IMR-90 (cell line): ENCODE measurements at regions not wholly inside any gene's neighbourhood (a gene's known extent, or its start where the extent isn't known, plus 50 kb on each side); places are given as distances from the start of the nearest gene placed in this dataset.

Experiments
- ATAC-seq: fragments of 200-7000 bp; cut with Tn5 transposase; 2 replicates; pipeline ENCODE4 v1.9.1; 2020; ENCODE audit warnings: low read depth, mild to moderate bottlenecking, moderate library complexity
- BruUV-seq: library from RNA; stranded (reverse); fragments of 400-500 nt; replicated peaks from 2 replicates; lab custom pipeline; 2021; lab: Mats Ljungman, UMichigan
- CTCF ChIA-PET: fragments of 300-600 bp; formaldehyde crosslinking; extraction: SDS; loops from one replicate; lab custom pipeline; 2021; ENCODE audit warnings: antibody characterized with exemption; lab: Yijun Ruan, JAX
- POLR2A ChIA-PET: fragments of 300-600 bp; sonication (Branson Sonifier 250); formaldehyde crosslinking; loops from one replicate; lab custom pipeline; 2022; ENCODE audit warnings: antibody characterized with exemption; ENCODE audit not compliant: unreplicated experiment; lab: Charles Lee
- DNase-seq: peaks from one replicate; pipeline ENCODE4 v3.0.0; 2013
- H2AFZ ChIP-seq: replicated peaks from 2 replicates; pipeline ENCODE3; 2013; ENCODE audit warnings: low read length, mild to moderate bottlenecking; ENCODE audit not compliant: poor library complexity
- H2AK5ac ChIP-seq: 2 replicates; pipeline ENCODE4 v1.6.1; 2013; ENCODE audit warnings: low read depth, low read length, inconsistent platforms
- H2AK9ac ChIP-seq: replicated peaks from 2 replicates; pipeline ENCODE3; 2013; ENCODE audit warnings: mild to moderate bottlenecking, low read depth, low read length, moderate library complexity; ENCODE audit not compliant: poor library complexity
- H2BK120ac ChIP-seq: 2 replicates; pipeline ENCODE4 v1.6.1; 2013; ENCODE audit warnings: low read depth, low read length, inconsistent platforms
- H2BK15ac ChIP-seq: 3 replicates; pipeline ENCODE4 v1.6.1; 2013; ENCODE audit warnings: low read depth, low read length, inconsistent platforms
- H2BK20ac ChIP-seq: 2 replicates; pipeline ENCODE4 v1.6.1; 2013; ENCODE audit warnings: low read depth, mild to moderate bottlenecking, inconsistent platforms, low read length, moderate library complexity
- H2BK5ac ChIP-seq: 2 replicates; pipeline ENCODE4 v1.6.1; 2013; ENCODE audit warnings: mild to moderate bottlenecking, low read depth, low read length, inconsistent platforms; ENCODE audit not compliant: poor library complexity, severe bottlenecking
- H3K14ac ChIP-seq: replicated peaks from 2 replicates; pipeline ENCODE4 v1.6.1; 2013; ENCODE audit warnings: low read depth, low read length, inconsistent platforms
- H3K18ac ChIP-seq: 2 replicates; pipeline ENCODE4 v1.6.1; 2013; ENCODE audit warnings: low read depth, low read length, control low read depth
- H3K23ac ChIP-seq: 2 replicates; pipeline ENCODE4 v1.6.1; 2013; ENCODE audit warnings: low read depth, low read length, inconsistent platforms
- H3K27ac ChIP-seq: 2 replicates; pipeline ENCODE4 v1.5.1; 2013; ENCODE audit warnings: mild to moderate bottlenecking, control low read depth, low read length; ENCODE audit not compliant: insufficient read depth
- H3K27me3 ChIP-seq: 2 replicates; pipeline ENCODE4 v1.6.1; 2013; ENCODE audit warnings: low read length; ENCODE audit not compliant: control insufficient read depth, insufficient read depth
- H3K36me3 ChIP-seq: 2 replicates; pipeline ENCODE4 v1.6.1; 2013; ENCODE audit warnings: low read length, mixed read lengths; ENCODE audit not compliant: control insufficient read depth, insufficient read depth
- H3K4ac ChIP-seq: 2 replicates; pipeline ENCODE4 v1.6.1; 2013; ENCODE audit warnings: low read depth, low read length, inconsistent platforms
- H3K4me1 ChIP-seq: 2 replicates; pipeline ENCODE4 v1.6.1; 2013; ENCODE audit warnings: low read length, mixed read lengths; ENCODE audit not compliant: control insufficient read depth, insufficient read depth
- H3K4me2 ChIP-seq: 2 replicates; pipeline ENCODE4 v1.6.1; 2013; ENCODE audit warnings: low read depth, mild to moderate bottlenecking, control low read depth, low read length, moderate library complexity
- H3K4me3 ChIP-seq: 2 replicates; pipeline ENCODE4 v1.5.1; 2013; ENCODE audit warnings: low read depth, mild to moderate bottlenecking, control low read depth, low read length, moderate library complexity; ENCODE audit not compliant: insufficient read depth
- H3K56ac ChIP-seq: 2 replicates; pipeline ENCODE4 v1.6.1; 2013; ENCODE audit warnings: low read length, inconsistent platforms; ENCODE audit not compliant: insufficient read depth; ENCODE audit errors: extremely low read depth
- H3K79me1 ChIP-seq, 2 experiments: 2 replicates each; pipeline ENCODE4 v1.6.1; 2013; ENCODE audit warnings: low read length in 2 of 2, inconsistent platforms in 1 of 2, low read depth in 1 of 2
- H3K9ac ChIP-seq: 2 replicates; pipeline ENCODE4 v1.6.1; 2013; ENCODE audit warnings: low read depth, low read length, control low read depth
- H3K9me1 ChIP-seq: 2 replicates; pipeline ENCODE4 v1.6.1; 2013; ENCODE audit warnings: low read length, inconsistent platforms; ENCODE audit not compliant: insufficient read depth
- H3K9me3 ChIP-seq: 2 replicates; pipeline ENCODE4 v1.6.1; 2013; ENCODE audit warnings: low read length; ENCODE audit not compliant: control insufficient read depth, insufficient read depth
- H4K20me1 ChIP-seq: 2 replicates; pipeline ENCODE4 v1.6.1; 2013; ENCODE audit warnings: low read length, inconsistent platforms; ENCODE audit not compliant: insufficient read depth
- H4K5ac ChIP-seq: 2 replicates; pipeline ENCODE4 v1.6.1; 2013; ENCODE audit warnings: mild to moderate bottlenecking, low read depth, low read length, control low read depth
- H4K8ac ChIP-seq, 2 experiments: 2 replicates each; pipeline ENCODE4 v1.6.1; 2013; ENCODE audit warnings: low read depth in 2 of 2, low read length in 2 of 2, control low read depth in 1 of 2, inconsistent platforms in 1 of 2
- H4K91ac ChIP-seq: 2 replicates; pipeline ENCODE4 v1.6.1; 2013; ENCODE audit warnings: low read depth, low read length, inconsistent platforms; ENCODE audit not compliant: insufficient read depth
- BHLHE40 ChIP-seq: fragments of 150-350 bp; IDR thresholded peaks from 2 replicates; pipeline ENCODE4 v1.6.1; 2016; ENCODE audit warnings: mild to moderate bottlenecking, low read depth, low read length
- CEBPB ChIP-seq: IDR thresholded peaks from 2 replicates; pipeline ENCODE4 v1.6.1; 2012; ENCODE audit warnings: low read depth, low read length, improper control_type of control experiment
- CHD1 ChIP-seq: IDR thresholded peaks from 2 replicates; pipeline ENCODE4 v1.6.1; 2012; ENCODE audit warnings: low read depth, low read length, improper control_type of control experiment
- FOS ChIP-seq: fragments of 150-350 bp; IDR thresholded peaks from 2 replicates; pipeline ENCODE4 v1.6.1; 2016; ENCODE audit warnings: low read depth, low read length
- MAFK ChIP-seq: IDR thresholded peaks from 2 replicates; pipeline ENCODE4 v1.6.1; 2012; ENCODE audit warnings: low read depth, low read length, improper control_type of control experiment
- MAZ ChIP-seq: IDR thresholded peaks from 2 replicates; pipeline ENCODE4 v1.6.1; 2012; ENCODE audit warnings: low read depth, mild to moderate bottlenecking, low read length, improper control_type of control experiment, moderate library complexity, borderline replicate concordance
- MXI1 ChIP-seq: IDR thresholded peaks from 2 replicates; pipeline ENCODE4 v1.6.1; 2012; ENCODE audit warnings: low read depth, mild to moderate bottlenecking, low read length, moderate library complexity, borderline replicate concordance
- NFE2L2 ChIP-seq: fragments of 150-350 bp; IDR thresholded peaks from 2 replicates; pipeline ENCODE4 v1.6.1; 2016; ENCODE audit warnings: low read depth, mild to moderate bottlenecking, low read length
- POLR2A ChIP-seq: IDR thresholded peaks from 2 replicates; pipeline ENCODE4 v1.6.1; 2012; ENCODE audit warnings: mild to moderate bottlenecking, low read depth, low read length
- RAD21 ChIP-seq: IDR thresholded peaks from 2 replicates; pipeline ENCODE4 v1.6.1; 2012; ENCODE audit warnings: low read length, improper control_type of control experiment
- RCOR1 ChIP-seq: IDR thresholded peaks from 2 replicates; pipeline ENCODE4 v1.6.1; 2012; ENCODE audit warnings: mild to moderate bottlenecking, low read length, improper control_type of control experiment; ENCODE audit not compliant: insufficient replicate concordance
- RFX5 ChIP-seq: IDR thresholded peaks from 2 replicates; pipeline ENCODE4 v1.8.0; 2012; ENCODE audit warnings: low read depth, mild to moderate bottlenecking, low read length, moderate library complexity
- SMC3 ChIP-seq: fragments of 150-350 bp; IDR thresholded peaks from 2 replicates; pipeline ENCODE4 v1.6.1; 2016; ENCODE audit warnings: low read depth, mild to moderate bottlenecking, antibody characterized with exemption, low read length, moderate library complexity
- WGBS, 2 experiments: methylation state at CpG; one replicate each; pipeline versions ENCODE4 v1.1.5 to v1.1.7; 2013; ENCODE audit warnings: missing lambda C conversion rate in 2 of 2; ENCODE audit not compliant: insufficient read length in 1 of 2; ENCODE audit errors: extremely low coverage in 2 of 2; 5-methylcytosine and 5-hydroxymethylcytosine counted together
- dilution Hi-C: fragments of 300-500 bp; cut with HindIII; formaldehyde crosslinking; loops from one replicate; pipeline ENCODE4 v1.14.3; 2018; ENCODE audit warnings: low sequenced_read_pairs; ENCODE audit not compliant: unreplicated experiment
- in situ Hi-C: fragments of 300-500 bp; cut with MboI; formaldehyde crosslinking; loops from 3 replicates; pipeline ENCODE4 v1.14.3; 2019; ENCODE audit warnings: low sequenced_read_pairs, inconsistent platforms, mixed read lengths
- intact Hi-C: fragments of 100-400 bp; cut with micrococcal nuclease; formaldehyde crosslinking; loops from 2 replicates; pipeline ENCODE4 v1.10.0; 2022
- TF ChIP-seq, protein P1 (sequence below): fragments of 150-350 bp; IDR thresholded peaks from 2 replicates; pipeline ENCODE4 v1.6.1; 2017; ENCODE audit warnings: mild to moderate bottlenecking, antibody characterized with exemption, low read length, low read depth
- TF ChIP-seq, protein P2 (sequence below): conservative IDR thresholded peaks from 2 replicates; pipeline ENCODE4 v1.5.1; 2012; ENCODE audit warnings: mild to moderate bottlenecking, low read depth, low read length, improper control_type of control experiment
- TF ChIP-seq, protein P3 (sequence below): fragments of 150-350 bp; IDR thresholded peaks from 2 replicates; pipeline ENCODE4 v1.6.1; 2016; ENCODE audit warnings: low read depth, mild to moderate bottlenecking, low read length, moderate library complexity, borderline replicate concordance

DNA sequence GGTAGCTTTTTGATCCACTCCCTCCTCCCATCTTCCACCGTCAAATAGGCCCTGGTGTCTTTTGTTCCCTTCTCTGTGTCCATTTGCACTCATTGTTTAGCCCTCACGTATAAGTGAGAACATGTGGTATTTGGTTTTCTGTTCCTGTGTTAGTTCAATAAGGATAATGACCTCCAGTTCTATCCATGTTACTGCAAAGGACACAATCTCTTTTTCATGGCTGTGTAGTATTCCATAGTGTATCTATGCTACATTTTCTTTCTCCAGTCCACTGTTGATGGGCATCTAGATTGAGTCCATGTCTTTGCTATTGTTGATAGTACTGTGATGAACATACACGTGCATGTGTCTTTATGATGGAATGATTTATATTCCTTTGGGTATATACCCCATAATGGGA lies 136.0 kb upstream of the USP29 start:
- no peak overlapping the region for H3K18ac ChIP-seq
- intact Hi-C loops (no loop called here), dilution Hi-C loops (no loop called here), in situ Hi-C loops (no loop called here)
- H3K9me1 ChIP-seq, result no peaks in the 10 kb centered on the region
- H2BK15ac ChIP-seq, result no peak overlapping the region
- no peak overlapping the region for H2AFZ ChIP-seq
- H3K9ac ChIP-seq, result no peak overlapping the region
- no peak overlapping the region for H3K23ac ChIP-seq
- no CpG with 5 or more reads among the region's 3 CpGs for WGBS, 2 experiments
- no peaks in the 10 kb centered on the region for H3K36me3 ChIP-seq
- H4K8ac ChIP-seq, result no peak overlapping the region
- no peaks in the 10 kb centered on the region for H3K79me1 ChIP-seq
- H2AK5ac ChIP-seq, result no peak overlapping the region
- H3K4me2 ChIP-seq, result no peak overlapping the region
- no peak overlapping the region for H3K4ac ChIP-seq
- H4K5ac ChIP-seq, result no peak overlapping the region
- no peak overlapping the region for H2BK5ac ChIP-seq
- no peaks in the 10 kb centered on the region for H3K27me3 ChIP-seq
- ChIA-PET CTCF (no interaction called here), POLR2A (no interaction called here)
- peaks cover 55% of the 10 kb centered on the region for H3K9me3 ChIP-seq
- no peak overlapping the region for H2AK9ac ChIP-seq
- TF ChIP-seq, protein P1, sequence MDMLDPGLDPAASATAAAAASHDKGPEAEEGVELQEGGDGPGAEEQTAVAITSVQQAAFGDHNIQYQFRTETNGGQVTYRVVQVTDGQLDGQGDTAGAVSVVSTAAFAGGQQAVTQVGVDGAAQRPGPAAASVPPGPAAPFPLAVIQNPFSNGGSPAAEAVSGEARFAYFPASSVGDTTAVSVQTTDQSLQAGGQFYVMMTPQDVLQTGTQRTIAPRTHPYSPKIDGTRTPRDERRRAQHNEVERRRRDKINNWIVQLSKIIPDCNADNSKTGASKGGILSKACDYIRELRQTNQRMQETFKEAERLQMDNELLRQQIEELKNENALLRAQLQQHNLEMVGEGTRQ, result no peak
- TF ChIP-seq MAFK (no peak), MAZ (no peak), POLR2A (no peak), RFX5 (no peak), SMC3 (no peak), CHD1 (no peak), RAD21 (no peak), RCOR1 (no peak), CEBPB (no peak), FOS (no peak), MXI1 (no peak), BHLHE40 (no peak), NFE2L2 (no peak)
- TF ChIP-seq, protein P2, sequence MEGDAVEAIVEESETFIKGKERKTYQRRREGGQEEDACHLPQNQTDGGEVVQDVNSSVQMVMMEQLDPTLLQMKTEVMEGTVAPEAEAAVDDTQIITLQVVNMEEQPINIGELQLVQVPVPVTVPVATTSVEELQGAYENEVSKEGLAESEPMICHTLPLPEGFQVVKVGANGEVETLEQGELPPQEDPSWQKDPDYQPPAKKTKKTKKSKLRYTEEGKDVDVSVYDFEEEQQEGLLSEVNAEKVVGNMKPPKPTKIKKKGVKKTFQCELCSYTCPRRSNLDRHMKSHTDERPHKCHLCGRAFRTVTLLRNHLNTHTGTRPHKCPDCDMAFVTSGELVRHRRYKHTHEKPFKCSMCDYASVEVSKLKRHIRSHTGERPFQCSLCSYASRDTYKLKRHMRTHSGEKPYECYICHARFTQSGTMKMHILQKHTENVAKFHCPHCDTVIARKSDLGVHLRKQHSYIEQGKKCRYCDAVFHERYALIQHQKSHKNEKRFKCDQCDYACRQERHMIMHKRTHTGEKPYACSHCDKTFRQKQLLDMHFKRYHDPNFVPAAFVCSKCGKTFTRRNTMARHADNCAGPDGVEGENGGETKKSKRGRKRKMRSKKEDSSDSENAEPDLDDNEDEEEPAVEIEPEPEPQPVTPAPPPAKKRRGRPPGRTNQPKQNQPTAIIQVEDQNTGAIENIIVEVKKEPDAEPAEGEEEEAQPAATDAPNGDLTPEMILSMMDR, result no peak
- TF ChIP-seq, protein P3, sequence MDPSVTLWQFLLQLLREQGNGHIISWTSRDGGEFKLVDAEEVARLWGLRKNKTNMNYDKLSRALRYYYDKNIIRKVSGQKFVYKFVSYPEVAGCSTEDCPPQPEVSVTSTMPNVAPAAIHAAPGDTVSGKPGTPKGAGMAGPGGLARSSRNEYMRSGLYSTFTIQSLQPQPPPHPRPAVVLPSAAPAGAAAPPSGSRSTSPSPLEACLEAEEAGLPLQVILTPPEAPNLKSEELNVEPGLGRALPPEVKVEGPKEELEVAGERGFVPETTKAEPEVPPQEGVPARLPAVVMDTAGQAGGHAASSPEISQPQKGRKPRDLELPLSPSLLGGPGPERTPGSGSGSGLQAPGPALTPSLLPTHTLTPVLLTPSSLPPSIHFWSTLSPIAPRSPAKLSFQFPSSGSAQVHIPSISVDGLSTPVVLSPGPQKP, result no peak
- DNase-seq, result no peak
- H4K91ac ChIP-seq, result no peak overlapping the region
- H2BK120ac ChIP-seq, result no peak overlapping the region
- H2BK20ac ChIP-seq, result no peak overlapping the region
- no peaks in the 10 kb centered on the region for H3K4me1 ChIP-seq
- no peak for ATAC-seq
- no peak overlapping the region for H3K27ac ChIP-seq
- H3K56ac ChIP-seq, result no peak overlapping the region
- H3K14ac ChIP-seq, result no peak overlapping the region
- no TSS peak for BruUV-seq
- H3K4me3 ChIP-seq, result no peak overlapping the region
- no peaks in the 10 kb centered on the region for H4K20me1 ChIP-seq
